SK-N-SH (cell line): ENCODE measurements at regions not wholly inside any gene's neighbourhood (a gene's known extent, or its start where the extent isn't known, plus 50 kb on each side); places are given as distances from the start of the nearest gene placed in this dataset.

ENCODE experiments used
- CTCF ChIA-PET: fragments of 300-600, 350-600 bp; formaldehyde crosslinking; extraction: SDS; loops from one replicate; lab custom pipeline; 2021; lab: Yijun Ruan, JAX
- POLR2A ChIA-PET: fragments of 350-600 bp; sonication (Branson Sonifier 250); formaldehyde crosslinking; extraction: SDS; loops from one replicate; lab custom pipeline; 2020; ENCODE audit warnings: antibody characterized with exemption, inconsistent platforms; lab: Yijun Ruan, JAX
- DNase-seq: peaks from one replicate; pipeline ENCODE4 v3.0.0; 2012
- H2AFZ ChIP-seq: fragments of 200-600 bp; sonication (generic); 2 replicates; pipeline ENCODE4 v1.8.1; 2016; ENCODE audit warnings: antibody characterized with exemption, mild to moderate bottlenecking, low read depth
- H3F3A ChIP-seq: fragments of 200-600 bp; sonication (generic); replicated peaks from 2 replicates; pipeline ENCODE3; 2016; ENCODE audit warnings: antibody characterized with exemption, mild to moderate bottlenecking; ENCODE audit not compliant: insufficient read depth
- H3K27ac ChIP-seq, 2 experiments: fragments of 200-500 bp in 1 of 2; fragments of 200-600 bp in 1 of 2; sonication (Bioruptor generic) in 1 of 2; sonication (generic), shearing (Covaris generic) in 1 of 2; 2 replicates each; pipeline versions ENCODE4 v1.5.1 to v1.6.1; 2014 to 2016; ENCODE audit warnings: low read depth in 2 of 2, inconsistent platforms in 1 of 2, low read length in 1 of 2, mild to moderate bottlenecking in 1 of 2, mixed read lengths in 1 of 2
- H3K27me3 ChIP-seq: fragments of 200-600 bp; sonication (generic), shearing (Covaris generic); 2 replicates; pipeline ENCODE4 v1.6.1; 2016; ENCODE audit warnings: mixed run types; ENCODE audit not compliant: insufficient read depth
- H3K36me3 ChIP-seq, 2 experiments: fragments of 200-500 bp in 1 of 2; fragments of 200-600 bp in 1 of 2; sonication (Bioruptor generic) in 1 of 2; sonication (generic) in 1 of 2; replicated peaks in 1 of 2; 2 replicates each; pipeline versions ENCODE3 to v1.5.1; 2014 to 2016; ENCODE audit warnings: low read length in 1 of 2, mild to moderate bottlenecking in 1 of 2; ENCODE audit not compliant: insufficient read depth in 2 of 2, control insufficient read depth in 1 of 2
- H3K4me1 ChIP-seq, 2 experiments: fragments of 200-500 bp in 1 of 2; fragments of 200-600 bp in 1 of 2; sonication (Bioruptor generic) in 1 of 2; sonication (generic), shearing (Covaris generic) in 1 of 2; 2 replicates each; pipeline versions ENCODE4 v1.5.1 to v1.6.1; 2014 to 2016; ENCODE audit warnings: low read depth in 1 of 2, low read length in 1 of 2, mixed run types in 1 of 2; ENCODE audit not compliant: insufficient read depth in 2 of 2, control insufficient read depth in 1 of 2
- H3K4me2 ChIP-seq: fragments of 200-600 bp; sonication (generic), shearing (Covaris generic); 2 replicates; pipeline ENCODE4 v1.6.1; 2017; ENCODE audit warnings: mixed run types
- H3K4me3 ChIP-seq, 2 experiments: fragments of 200-500 bp in 1 of 2; fragments of 200-600 bp in 1 of 2; sonication (Bioruptor generic) in 1 of 2; sonication (generic), shearing (Covaris generic) in 1 of 2; 2 replicates each; pipeline versions ENCODE4 v1.5.1 to v1.8.1; 2014 to 2016; ENCODE audit warnings: low read depth in 2 of 2, inconsistent platforms in 1 of 2, low read length in 1 of 2, mild to moderate bottlenecking in 1 of 2, mixed read lengths in 1 of 2, moderate library complexity in 1 of 2
- H3K79me2 ChIP-seq: fragments of 200-600 bp; sonication (generic); 2 replicates; pipeline ENCODE4 v1.8.1; 2017; ENCODE audit warnings: mild to moderate bottlenecking; ENCODE audit not compliant: insufficient read depth
- H3K9ac ChIP-seq: fragments of 200-600 bp; sonication (generic); 2 replicates; pipeline ENCODE4 v1.6.1; 2017; ENCODE audit warnings: mixed run types
- H3K9me2 ChIP-seq: fragments of 200-600 bp; sonication (generic); 2 replicates; pipeline ENCODE4 v1.6.1; 2017; ENCODE audit warnings: mixed run types
- H3K9me3 ChIP-seq: fragments of 200-600 bp; sonication (generic); 2 replicates; pipeline ENCODE4 v1.6.1; 2017; ENCODE audit warnings: mixed run types, mild to moderate bottlenecking, moderate library complexity
- H4K20me1 ChIP-seq: fragments of 200-600 bp; sonication (generic); 2 replicates; pipeline ENCODE4 v1.6.1; 2017; ENCODE audit warnings: mild to moderate bottlenecking, mixed run types; ENCODE audit not compliant: insufficient read depth
- CHD2 ChIP-seq: fragments of 150-350 bp; IDR thresholded peaks from 2 replicates; pipeline ENCODE4 v1.6.1; 2018; ENCODE audit warnings: low read length; ENCODE audit not compliant: partially characterized antibody
- ELF1 ChIP-seq: IDR thresholded peaks from 2 replicates; pipeline ENCODE4 v1.4.0; 2012
- EP300 ChIP-seq, 2 experiments: IDR thresholded peaks; 2 replicates each; pipeline versions ENCODE4 v1.4.0 to v1.6.1; 2012; ENCODE audit warnings: borderline replicate concordance in 1 of 2, low read depth in 1 of 2, low read length in 1 of 2
- FOXM1 ChIP-seq: IDR thresholded peaks from 2 replicates; pipeline ENCODE4 v1.4.0; 2012; ENCODE audit warnings: low read depth, mild to moderate bottlenecking
- JUND ChIP-seq: IDR thresholded peaks from 2 replicates; pipeline ENCODE4 v1.4.0; 2012
- NFIC ChIP-seq: IDR thresholded peaks from 2 replicates; pipeline ENCODE4 v1.4.0; 2012; ENCODE audit warnings: borderline replicate concordance
- POLR2AphosphoS5 ChIP-seq: IDR thresholded peaks from 2 replicates; pipeline ENCODE4 v1.6.1; 2012; ENCODE audit warnings: low read depth, low read length
- REST ChIP-seq: IDR thresholded peaks from 2 replicates; pipeline ENCODE4 v1.6.1; 2012; ENCODE audit warnings: mild to moderate bottlenecking, low read depth, low read length, moderate library complexity
- RFX5 ChIP-seq: IDR thresholded peaks from 2 replicates; pipeline ENCODE4 v1.6.1; 2012; ENCODE audit warnings: mild to moderate bottlenecking, improper control_type of control experiment, low read length
- SMC3 ChIP-seq: IDR thresholded peaks from 2 replicates; pipeline ENCODE4 v1.6.1; 2012; ENCODE audit warnings: low read depth, low read length, improper control_type of control experiment
- TAF1 ChIP-seq: IDR thresholded peaks from 2 replicates; pipeline ENCODE4 v1.6.1; 2012; ENCODE audit warnings: low read depth, mild to moderate bottlenecking, low read length, moderate library complexity, borderline replicate concordance
- YY1 ChIP-seq: IDR thresholded peaks from 2 replicates; pipeline ENCODE4 v1.4.0; 2012; ENCODE audit warnings: low read depth, mild to moderate bottlenecking
- ZBTB33 ChIP-seq: IDR thresholded peaks from 2 replicates; pipeline ENCODE4 v1.4.0; 2012; ENCODE audit warnings: low read depth, borderline replicate concordance
- WGBS: methylation state at CpG from one replicate; pipeline ENCODE4 v1.1.6; 2017; ENCODE audit warnings: low lambda C conversion rate; 5-methylcytosine and 5-hydroxymethylcytosine counted together
- TF ChIP-seq, protein P1 (sequence below): IDR thresholded peaks from 2 replicates; pipeline ENCODE4 v1.4.0; 2012; ENCODE audit warnings: low read depth, borderline replicate concordance

GRCh38 chr12:24287963-24288362 lies 338.5 kb upstream of the SOX5 start:
- H3K27me3 ChIP-seq, result no peaks in the 10 kb centered on the region
- H3F3A ChIP-seq, result no peaks in the 10 kb centered on the region

More at GRCh38 chr12:24287963-24288362, 338.5 kb upstream of the SOX5 start:
- Histone ChIP-seq H3K4me2 (no peak overlapping the region), H3K9ac (no peak overlapping the region), H3K36me3 (no peaks in the 10 kb centered on the region), H3K27ac (no peak overlapping the region), H3K79me2 (no peaks in the 10 kb centered on the region)
- TF ChIP-seq POLR2AphosphoS5 (no peak), JUND (no peak), ZBTB33 (no peak), CHD2 (no peak), NFIC (no peak), TAF1 (no peak), SMC3 (no peak), ELF1 (no peak), REST (no peak), YY1 (no peak), FOXM1 (no peak), EP300 (IDR thresholded peaks at IDR 0.05; ENCODE audit: borderline replicate concordance in 1 of 2, low read depth in 1 of 2, low read length in 1 of 2) (no peak), RFX5 (no peak)
- TF ChIP-seq, protein P1, sequence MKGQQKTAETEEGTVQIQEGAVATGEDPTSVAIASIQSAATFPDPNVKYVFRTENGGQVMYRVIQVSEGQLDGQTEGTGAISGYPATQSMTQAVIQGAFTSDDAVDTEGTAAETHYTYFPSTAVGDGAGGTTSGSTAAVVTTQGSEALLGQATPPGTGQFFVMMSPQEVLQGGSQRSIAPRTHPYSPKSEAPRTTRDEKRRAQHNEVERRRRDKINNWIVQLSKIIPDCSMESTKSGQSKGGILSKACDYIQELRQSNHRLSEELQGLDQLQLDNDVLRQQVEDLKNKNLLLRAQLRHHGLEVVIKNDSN, result no peak
- TF ChIP-seq, all 33 proteins: peak for 0
- 54% methylated on average over 1 of the region's 1 CpG for WGBS
- Histone ChIP-seq H3K9me2 (no peaks in the 10 kb centered on the region), H4K20me1 (no peaks in the 10 kb centered on the region), H3K4me1 (no peaks in the 10 kb centered on the region), H3K9me3 (no peaks in the 10 kb centered on the region), H3K4me3 (no peak overlapping the region), H2AFZ (no peak overlapping the region)
- ChIA-PET POLR2A (no interaction called here), CTCF (no interaction called here)
- no peak for DNase-seq
